GM18520 (cell line): ENCODE measurements at regions not wholly inside any gene's neighbourhood (a gene's known extent, or its start where the extent isn't known, plus 50 kb on each side); places are given as distances from the start of the nearest gene placed in this dataset.
"Not testable (repeated sequence)": the region's sequence is repeated elsewhere in the genome, so short reads cannot be mapped to it uniquely, and the experiment has no call there.

ENCODE experiments used
- ATAC-seq: cut with Tn5 transposase; IDR thresholded peaks from one replicate; pipeline ENCODE4 v1.9.1; 2021; ENCODE audit not compliant: unreplicated experiment

DNA sequence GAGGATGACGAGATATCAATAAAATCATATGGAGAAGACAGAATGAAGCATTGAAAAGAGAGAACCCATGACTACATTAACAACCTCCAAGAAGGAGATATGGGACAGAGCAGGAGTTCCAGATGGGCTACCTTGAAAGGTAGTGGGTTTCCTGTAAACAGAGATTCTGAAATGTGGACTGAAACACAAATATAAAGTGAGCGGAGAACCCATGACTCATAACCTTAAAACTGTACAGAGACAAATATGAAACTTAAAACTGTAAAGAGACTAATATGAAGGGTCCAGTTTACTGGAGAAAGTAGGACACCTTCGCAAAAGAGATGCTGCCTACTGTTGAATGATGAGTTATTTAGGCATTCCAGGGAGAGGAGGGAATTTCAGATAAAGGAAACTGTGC, 383.7 kb downstream of the CAAP1 start:
- no peak for ATAC-seq

DNA sequence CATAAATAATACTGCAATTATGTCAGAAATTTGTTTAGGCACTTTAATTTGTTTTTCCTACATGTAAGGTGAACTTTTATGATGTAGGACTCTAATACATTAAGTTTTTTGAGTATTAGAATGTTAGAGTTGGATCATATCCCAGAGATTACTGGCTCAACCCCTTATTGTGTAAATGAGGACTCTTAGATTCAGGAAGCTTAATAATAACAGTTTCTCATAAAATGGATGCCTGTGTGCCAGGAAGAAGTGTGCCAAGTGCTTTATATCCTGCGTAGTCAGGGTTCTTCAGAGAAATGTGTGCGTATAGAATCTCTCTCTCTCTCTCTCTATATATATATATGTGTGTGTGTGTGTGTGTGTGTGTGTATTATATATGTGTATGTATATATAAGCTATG, 388.5 kb downstream of the CAAP1 start:
- no peak for ATAC-seq

DNA sequence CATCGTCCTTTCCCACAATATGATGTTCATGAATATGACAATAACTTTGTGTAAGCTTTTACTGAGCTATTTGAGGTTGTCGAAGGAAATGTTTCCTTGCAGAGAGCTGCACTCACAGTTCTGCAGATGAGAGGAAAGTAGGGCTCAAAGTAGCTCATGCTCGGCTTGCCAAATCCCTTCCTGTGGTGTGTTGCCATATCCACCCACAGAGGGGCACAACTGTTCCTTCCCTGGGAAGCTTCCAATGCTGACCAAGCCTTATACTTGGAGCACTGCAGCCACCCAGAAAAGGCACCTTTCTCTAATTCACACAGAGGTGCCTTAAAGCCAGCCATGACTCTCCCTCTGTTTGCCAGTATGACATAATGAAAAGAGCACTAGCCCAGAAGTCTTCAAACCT, 390.3 kb downstream of the CAAP1 start:
- no peak for ATAC-seq

- no peak for ATAC-seq
Observed at GRCh38 chr9:26500471-26500870, 392.1 kb downstream of the CAAP1 start.

DNA sequence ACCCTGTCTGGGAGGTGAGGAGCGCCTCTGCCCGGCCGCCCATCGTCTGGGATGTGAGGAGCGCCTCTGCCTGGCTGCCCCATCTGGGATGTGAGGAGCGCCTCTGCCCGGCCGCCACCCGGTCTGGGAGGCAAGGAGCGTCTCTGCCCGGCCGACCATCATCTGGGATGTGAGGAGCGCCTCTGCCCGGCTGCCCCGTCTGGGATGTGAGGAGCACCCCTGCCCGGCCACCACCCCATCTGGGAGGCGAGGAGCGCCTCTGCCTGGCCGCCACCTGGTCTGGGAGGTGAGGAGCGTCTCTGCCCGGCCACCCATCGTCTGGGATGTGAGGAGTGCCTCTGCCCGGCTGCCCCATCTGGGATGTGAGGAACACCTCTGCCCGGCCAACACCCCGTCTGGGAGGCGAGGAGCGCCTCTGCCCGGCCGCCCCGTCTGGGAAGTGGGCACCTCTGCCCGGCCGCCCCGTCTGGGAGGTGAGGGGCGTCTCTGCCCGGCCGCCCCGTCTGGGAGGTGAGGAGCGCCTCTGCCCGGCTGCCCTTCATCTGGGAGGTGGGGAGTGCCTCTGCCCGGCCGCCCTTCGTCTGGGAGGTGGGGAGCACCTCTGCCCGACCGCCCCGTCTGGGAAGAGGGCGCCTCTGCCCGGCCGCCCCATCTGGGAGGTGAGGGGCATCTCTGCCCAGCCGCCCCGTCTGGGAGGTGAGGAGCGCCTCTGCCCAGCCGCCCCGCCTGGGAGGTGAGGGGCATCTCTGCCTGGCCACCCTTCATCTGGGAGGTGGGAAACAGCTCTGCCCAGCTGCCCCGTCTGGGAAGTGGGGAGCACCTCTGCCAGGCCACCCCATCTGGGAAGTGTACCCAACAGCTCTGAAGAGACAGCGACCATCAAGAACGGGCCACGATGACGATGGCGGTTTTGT, 399.7 kb downstream of the CAAP1 start:
- not testable (repeated sequence) for ATAC-seq

DNA sequence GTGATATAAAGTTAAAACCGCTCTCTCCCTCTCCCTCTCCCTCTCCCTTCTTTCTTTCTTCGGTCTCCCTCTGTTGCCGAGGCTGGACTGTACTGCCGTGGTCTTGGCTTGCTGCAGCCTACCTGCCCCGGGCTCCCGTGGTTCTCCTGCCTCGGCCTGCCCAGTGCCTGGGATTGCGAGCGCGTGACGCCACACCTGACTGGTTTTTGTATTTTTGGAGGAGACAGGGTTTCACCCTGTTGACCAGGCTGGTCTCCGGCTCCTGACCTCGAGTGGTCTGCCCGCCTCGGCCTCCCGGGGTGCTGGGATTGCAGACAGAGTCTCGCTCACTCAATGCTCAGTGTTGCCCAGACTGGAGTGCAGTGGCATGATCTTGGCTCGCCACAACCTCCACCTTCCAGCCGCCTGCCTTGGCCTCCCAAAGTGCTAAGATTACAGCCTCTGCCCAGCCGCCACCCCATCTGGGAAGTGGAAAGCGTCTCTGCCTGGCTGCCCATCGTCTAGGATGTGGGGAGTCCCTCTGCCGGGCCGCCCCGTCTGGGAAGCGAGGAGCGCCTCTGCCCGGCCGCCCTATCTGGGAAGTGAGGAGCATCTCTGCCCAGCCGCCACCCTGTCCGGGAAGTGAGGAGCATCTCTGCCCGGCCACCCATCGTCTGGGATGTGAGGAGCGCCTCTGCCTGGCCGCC, 400.5 kb downstream of the CAAP1 start:
- not testable (repeated sequence) for ATAC-seq

- no peak for ATAC-seq
Observed at GRCh38 chr9:26483991-26484390, 408.6 kb downstream of the CAAP1 start.

- ATAC-seq = no peak
Observed at GRCh38 chr9:26477963-26478362, 414.6 kb downstream of the CAAP1 start.

GRCh38 chr9:26471261-26471660, 421.3 kb downstream of the CAAP1 start:
- ATAC-seq = no peak

GRCh38 chr9:26470284-26470683, 422.3 kb downstream of the CAAP1 start:
- no peak for ATAC-seq

GRCh38 chr9:26463837-26464236, 428.8 kb downstream of the CAAP1 start:
- ATAC-seq = no peak

GRCh38 chr9:26462751-26463150, 429.9 kb downstream of the CAAP1 start:
- ATAC-seq = no peak

- ATAC-seq = no peak
Observed at GRCh38 chr9:26462213-26462612, 430.4 kb downstream of the CAAP1 start.

DNA sequence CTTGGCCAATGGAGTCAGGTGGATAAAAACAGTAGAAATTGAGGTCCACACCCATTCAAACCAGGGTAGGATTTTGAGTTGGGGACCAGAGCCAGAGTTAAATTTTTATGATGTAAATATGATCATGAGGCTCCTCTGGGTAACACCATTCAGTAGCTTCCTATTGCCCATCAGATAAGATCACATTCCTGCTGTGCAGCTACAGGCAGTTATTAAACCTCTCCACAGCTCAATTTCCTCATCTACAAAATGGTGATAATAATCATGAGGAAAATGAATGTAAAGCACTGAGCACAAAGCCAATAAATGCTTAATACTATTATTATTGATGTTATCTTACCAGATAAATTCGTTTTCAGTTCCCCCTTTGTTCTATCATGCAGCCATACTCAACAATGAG, 432.0 kb downstream of the CAAP1 start:
- no peak for ATAC-seq

DNA sequence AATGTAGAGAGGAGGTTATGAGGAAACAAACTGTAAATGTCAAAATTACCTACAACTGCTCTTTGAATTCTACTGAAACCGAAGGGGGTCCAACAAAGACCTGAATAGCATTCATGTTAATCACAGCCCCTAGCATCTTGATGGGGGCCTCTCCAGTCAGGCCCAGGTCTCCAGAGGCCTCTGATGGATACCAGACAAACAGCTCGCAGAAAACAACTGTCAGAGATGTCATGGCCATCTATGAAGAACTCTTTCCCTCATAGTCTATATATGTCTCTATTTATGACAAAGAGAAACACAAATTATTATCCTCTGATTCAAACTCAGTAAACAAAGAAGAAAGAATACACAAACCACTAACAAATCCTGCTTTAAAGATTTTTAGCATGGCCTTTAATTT, 432.6 kb downstream of the CAAP1 start:
- ATAC-seq = no peak

GRCh38 chr9:26458054-26458453, 434.5 kb downstream of the CAAP1 start:
- ATAC-seq = no peak

DNA sequence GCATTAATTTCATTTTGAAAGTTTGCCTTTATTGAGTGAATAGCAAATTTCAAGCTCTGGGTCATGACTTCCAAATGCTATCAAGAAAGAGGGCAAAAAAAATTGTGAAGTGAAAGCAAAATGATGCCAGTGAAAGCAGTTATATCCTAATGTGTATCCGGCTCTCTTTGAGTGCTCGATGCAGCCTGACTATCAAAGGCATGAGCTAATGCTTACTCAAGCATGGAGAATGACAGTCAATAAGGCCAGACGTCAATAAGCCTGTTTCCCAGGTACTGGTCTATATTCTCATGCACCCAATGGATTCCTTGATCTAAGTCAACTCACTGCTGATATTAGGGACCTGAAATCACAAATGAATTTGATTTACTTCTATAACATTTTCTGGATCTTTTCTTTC, 435.5 kb downstream of the CAAP1 start:
- ATAC-seq = no peak

- ATAC-seq = no peak
Observed at GRCh38 chr9:26439061-26439624, 453.5 kb downstream of the CAAP1 start.

DNA sequence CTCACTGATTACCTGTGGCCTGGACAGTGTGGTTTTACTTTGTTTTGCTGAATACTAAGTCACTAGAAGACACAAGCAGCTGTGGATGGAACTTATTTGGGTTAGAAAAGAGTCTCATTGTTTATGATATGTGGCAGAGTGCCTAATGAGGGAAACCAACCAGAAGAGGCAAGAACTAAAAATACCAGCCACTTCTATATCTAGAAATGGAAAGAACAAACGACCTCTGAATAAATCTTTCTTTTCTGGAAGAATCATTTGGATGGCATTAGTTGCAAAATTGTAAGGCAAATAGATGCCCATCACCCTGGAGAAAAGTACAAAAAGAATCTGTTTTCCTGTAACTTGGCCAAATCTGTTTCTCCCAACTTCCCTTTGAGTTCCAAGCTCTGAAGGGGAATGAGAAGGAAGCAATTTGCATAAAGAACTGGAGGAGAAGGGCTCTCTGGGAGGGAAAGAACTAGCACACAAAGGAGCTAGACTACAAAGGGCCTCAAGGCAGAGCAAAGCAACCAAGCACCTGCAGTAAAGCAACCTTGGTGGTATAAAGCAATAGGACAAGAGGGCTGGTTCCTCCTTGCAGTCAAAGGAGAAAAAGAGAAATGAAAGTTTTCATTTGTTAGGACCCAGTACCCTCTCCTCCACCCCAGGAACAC, 455.4 kb downstream of the CAAP1 start:
- ATAC-seq = no peak

DNA sequence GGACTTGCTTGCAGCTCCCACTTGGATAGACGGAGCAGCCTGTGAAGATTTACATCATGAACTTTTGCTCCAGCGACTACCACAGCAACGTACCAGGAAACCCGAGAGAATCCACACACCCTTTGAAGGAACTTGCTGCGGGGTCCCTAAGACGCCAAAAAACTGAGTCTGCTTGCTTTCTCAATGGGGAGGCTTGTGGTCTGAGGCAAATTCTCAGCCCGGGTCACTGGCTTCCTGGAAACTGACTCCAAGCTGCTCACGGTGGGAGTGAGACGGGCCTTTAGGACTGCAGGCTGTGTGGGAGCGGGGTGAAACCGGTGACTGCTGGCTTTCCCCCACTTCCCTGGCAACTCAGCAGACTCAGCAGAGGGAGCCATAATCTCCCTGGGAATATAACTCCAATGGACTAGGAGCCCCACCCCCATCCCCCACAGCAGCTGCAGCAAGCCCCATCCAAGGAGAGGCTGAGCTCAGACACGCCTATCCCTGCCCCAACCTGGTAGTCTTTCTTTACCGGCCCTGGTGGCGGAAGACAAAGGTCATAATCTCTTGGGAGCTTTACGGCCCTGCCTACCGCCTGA, 466.0 kb downstream of the CAAP1 start:
- ATAC-seq = no peak

DNA sequence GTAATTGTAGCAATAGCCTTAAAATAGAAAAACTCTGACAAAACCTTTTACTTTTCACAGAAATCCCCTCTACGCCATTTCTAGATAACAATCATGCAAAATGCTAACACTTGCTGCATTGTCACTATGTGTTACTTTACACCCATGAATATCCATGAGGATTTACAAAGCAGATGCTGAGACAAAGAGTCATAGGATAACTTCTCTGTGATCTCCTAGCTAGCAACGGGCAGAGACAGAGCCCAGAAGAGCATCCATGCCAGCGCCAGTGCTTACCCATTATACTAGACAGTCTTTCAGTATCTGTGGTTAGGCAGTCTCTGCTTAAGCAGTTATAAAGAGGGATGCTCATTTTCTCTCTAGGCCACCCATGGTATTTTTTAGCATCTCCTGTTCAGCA, 474.1 kb downstream of the CAAP1 start:
- ATAC-seq = no peak
